Stimulated activated CD4-positive, alpha-beta T cell treated with anti-CD3 and anti-CD28 coated beads, Interleukin-2, amount 100 ng/mL, for 48 hours (primary cell): ENCODE measurements at regions not wholly inside any gene's neighbourhood (a gene's known extent, or its start where the extent isn't known, plus 50 kb on each side); places are given as distances from the start of the nearest gene placed in this dataset.

Source experiments
- DNase-seq, 2 donors: peaks; one replicate each; pipeline ENCODE4 v3.0.0-alpha.2; 2020

DNA sequence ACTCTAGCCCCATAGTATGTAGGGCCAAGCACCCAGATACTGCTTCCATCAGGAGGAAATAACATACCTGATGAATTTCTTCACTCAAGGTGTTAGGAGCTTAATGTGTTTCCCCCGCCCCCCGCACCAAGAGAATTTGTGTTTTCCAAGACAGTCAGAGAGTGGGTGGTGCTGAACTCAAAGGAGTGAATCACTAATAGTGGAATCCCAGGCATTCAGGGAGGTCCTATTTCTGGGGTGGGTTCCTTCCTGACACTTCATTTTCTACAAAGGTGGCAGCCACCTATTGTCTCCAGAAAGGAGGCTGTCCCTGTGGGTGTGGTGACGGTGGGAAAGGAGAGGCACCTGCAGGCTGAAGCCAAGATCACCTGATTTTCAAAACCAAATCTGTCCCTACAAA lies 50.8 kb upstream of the ELF5 start:
- DNase-seq = no peak

- no peak for DNase-seq
Observed at GRCh38 chr11:34564807-34565241, 51.2 kb upstream of the ELF5 start.

DNA sequence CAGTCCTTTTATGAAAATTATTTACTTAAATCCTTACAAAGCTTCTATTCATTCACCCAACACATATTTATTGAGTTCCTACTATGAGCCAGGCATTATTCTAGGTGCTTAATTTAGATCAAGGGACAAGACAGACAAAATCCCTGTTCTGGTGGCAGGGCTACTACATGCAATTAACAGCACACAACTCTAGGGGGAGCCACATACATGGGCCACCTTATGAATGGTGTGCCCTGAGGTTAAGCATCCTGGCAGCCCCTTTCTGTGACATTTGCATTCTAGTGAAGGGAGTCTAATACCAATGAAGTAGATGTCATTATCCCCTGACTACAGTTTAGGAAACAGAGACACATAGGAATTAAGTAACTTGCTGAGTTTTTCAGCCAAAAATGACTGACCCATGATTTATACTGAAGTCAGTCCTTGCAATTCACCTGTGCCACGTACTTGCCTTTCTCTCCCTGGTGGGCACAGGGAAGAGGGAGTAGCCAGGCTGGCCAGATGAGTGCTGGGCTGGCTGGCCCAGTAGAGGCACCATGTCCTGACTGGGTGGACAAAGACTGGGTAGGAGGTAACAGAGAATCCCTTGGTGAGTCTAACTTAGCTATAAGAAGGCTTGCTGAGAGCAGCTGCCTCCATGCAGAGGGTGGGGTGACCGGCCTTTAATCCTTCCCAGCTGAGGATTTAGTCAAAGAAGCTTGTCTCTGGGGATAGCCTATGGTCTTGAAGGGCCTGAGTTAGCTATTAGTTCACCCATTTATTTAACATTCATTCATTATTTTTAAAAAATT lies 52.0 kb upstream of the ELF5 start:
- peak in 1 of 2 donors; percentile 3 for DNase-seq

DNA sequence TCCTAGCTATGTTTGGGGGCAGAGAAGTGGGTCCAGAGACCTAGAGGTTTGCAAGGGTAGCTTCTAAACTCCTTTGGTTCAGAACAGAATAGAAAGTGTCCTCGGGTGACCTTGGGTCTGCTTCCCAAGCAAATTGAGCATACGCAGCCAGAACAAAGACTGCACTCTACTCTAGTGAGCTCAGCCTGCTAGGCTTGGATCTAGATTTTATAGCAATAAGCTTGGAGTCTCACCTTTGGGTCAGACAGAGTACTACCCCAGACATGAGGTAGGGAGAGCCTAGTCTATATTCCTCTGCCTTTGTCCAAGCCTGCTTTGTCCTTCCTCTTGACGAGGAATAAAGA lies 52.6 kb upstream of the ELF5 start:
- no peak for DNase-seq

DNA sequence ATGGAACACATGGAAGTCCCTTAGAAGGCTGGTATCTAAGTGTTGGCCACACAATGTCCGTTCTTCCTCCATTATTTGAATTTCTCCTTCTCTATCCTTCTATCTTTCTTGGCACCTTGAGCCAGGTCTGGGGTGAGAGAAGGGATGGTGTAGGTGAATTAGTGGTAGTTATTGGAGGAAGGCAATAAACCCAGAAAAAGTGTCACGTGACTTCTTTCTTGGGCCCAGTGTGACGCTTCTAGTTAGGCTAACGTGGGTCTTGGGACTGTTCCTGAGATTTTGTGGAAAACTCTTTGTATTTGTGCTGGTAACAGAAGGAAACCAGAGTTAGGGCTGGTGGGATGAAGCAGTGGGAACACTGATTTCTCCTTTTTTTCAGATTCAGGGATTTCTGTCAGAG lies 53.1 kb upstream of the ELF5 start:
- no peak for DNase-seq

GRCh38 chr11:34567733-34568132 lies 53.2 kb upstream of the EHF start:
- DNase-seq = no peak

GRCh38 chr11:34570584-34570983 lies 50.3 kb upstream of the EHF start:
- peak; percentile 3 to 17 for DNase-seq
